Tibial nerve (tissue), 3 donors: ENCODE measurements at regions not wholly inside any gene's neighbourhood (a gene's known extent, or its start where the extent isn't known, plus 50 kb on each side); places are given as distances from the start of the nearest gene placed in this dataset.

Source experiments
- POLR2A ChIP-seq, 2 donors: fragments of 450-650 bp; IDR thresholded peaks; one replicate each; pipeline ENCODE4 v1.6.1; 2017; ENCODE audit warnings: antibody characterized with exemption in 2 of 2, mild to moderate bottlenecking in 2 of 2, moderate library complexity in 2 of 2
- TF ChIP-seq, protein P1 (sequence below), 5 experiments: fragments of 200-600 bp in 3 of 5; fragments of 450-650 bp in 2 of 5; sonication (generic) in 3 of 5; IDR thresholded peaks; one replicate each; pipeline ENCODE4 v1.5.1; 2016 to 2019; ENCODE audit warnings: antibody characterized with exemption in 5 of 5, mild to moderate bottlenecking in 3 of 5, moderate library complexity in 2 of 5

DNA sequence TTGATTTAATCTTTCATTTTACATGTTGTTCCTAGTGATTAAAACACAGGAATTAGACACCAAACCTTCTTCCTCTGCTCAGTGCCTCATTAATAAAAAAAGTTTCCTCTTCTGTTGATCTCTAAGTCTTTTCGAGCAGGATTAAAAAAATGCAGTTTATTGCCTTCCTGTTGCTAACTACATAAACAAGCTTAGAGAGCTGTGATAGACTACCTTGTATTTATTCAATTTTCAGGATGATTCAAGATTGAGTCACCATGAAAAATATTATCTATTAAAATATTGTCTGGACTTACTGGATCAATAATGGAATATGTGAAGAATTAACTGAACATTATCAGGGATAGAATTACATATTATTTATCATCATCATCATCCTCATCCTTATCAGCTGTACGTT, 1089.6 kb upstream of the CNTNAP5 start:
- TF ChIP-seq, protein P1, sequence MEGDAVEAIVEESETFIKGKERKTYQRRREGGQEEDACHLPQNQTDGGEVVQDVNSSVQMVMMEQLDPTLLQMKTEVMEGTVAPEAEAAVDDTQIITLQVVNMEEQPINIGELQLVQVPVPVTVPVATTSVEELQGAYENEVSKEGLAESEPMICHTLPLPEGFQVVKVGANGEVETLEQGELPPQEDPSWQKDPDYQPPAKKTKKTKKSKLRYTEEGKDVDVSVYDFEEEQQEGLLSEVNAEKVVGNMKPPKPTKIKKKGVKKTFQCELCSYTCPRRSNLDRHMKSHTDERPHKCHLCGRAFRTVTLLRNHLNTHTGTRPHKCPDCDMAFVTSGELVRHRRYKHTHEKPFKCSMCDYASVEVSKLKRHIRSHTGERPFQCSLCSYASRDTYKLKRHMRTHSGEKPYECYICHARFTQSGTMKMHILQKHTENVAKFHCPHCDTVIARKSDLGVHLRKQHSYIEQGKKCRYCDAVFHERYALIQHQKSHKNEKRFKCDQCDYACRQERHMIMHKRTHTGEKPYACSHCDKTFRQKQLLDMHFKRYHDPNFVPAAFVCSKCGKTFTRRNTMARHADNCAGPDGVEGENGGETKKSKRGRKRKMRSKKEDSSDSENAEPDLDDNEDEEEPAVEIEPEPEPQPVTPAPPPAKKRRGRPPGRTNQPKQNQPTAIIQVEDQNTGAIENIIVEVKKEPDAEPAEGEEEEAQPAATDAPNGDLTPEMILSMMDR (IDR thresholded peaks at IDR 0.05): no peak
- TF ChIP-seq POLR2A (IDR thresholded peaks at IDR 0.05): no peak
